ENCODE measurements at regions not wholly inside any gene's neighbourhood (a gene's known extent, or its start where the extent isn't known, plus 50 kb on each side); places are given as distances from the start of the nearest gene placed in this dataset.

GRCh38 chr9:79465156-79465555 lies 106.6 kb upstream of the TLE4 start:
- H3K4me3 ChIP-seq, result no peak overlapping the region
- no peaks in the 10 kb centered on the region for H3K4me1 ChIP-seq
- H3K9me3 ChIP-seq, result no peaks in the 10 kb centered on the region
- TF ChIP-seq CTCF (IDR thresholded peaks at IDR 0.05), result no peak
- TF ChIP-seq POLR2A (IDR thresholded peaks at IDR 0.05), result no peak
- H3K27ac ChIP-seq, result no peak overlapping the region
- intact Hi-C loops (cut with DNase I; ENCODE audit: low total_unique reads), result no loop called here
- no peaks in the 10 kb centered on the region for H3K36me3 ChIP-seq
- DNase-seq, result no peak
- H3K27me3 ChIP-seq, result no peaks in the 10 kb centered on the region

- TF ChIP-seq CTCF (IDR thresholded peaks at IDR 0.05) (no peak), POLR2A (IDR thresholded peaks at IDR 0.05) (no peak)
- no peak overlapping the region for H3K4me3 ChIP-seq
- no peaks in the 10 kb centered on the region for H3K27me3 ChIP-seq
- H3K36me3 ChIP-seq, result no peaks in the 10 kb centered on the region
- no peak overlapping the region for H3K27ac ChIP-seq
- H3K9me3 ChIP-seq, result no peaks in the 10 kb centered on the region
- no peaks in the 10 kb centered on the region for H3K4me1 ChIP-seq
- no peak for DNase-seq
- intact Hi-C loops (cut with DNase I; ENCODE audit: low total_unique reads), result no loop called here
Measured at GRCh38 chr9:79469164-79469563, 102.6 kb upstream of the TLE4 start.

- no peak for TF ChIP-seq POLR2A (IDR thresholded peaks at IDR 0.05)
- no peak for TF ChIP-seq CTCF (IDR thresholded peaks at IDR 0.05)
- no peaks in the 10 kb centered on the region for H3K4me1 ChIP-seq
- intact Hi-C loops (cut with DNase I; ENCODE audit: low total_unique reads), result no loop called here
Measured at GRCh38 chr9:79470954-79471353, 100.8 kb upstream of the TLE4 start.

GRCh38 chr9:79471580-79472543 lies 99.9 kb upstream of the TLE4 start:
- Histone ChIP-seq H3K27me3 (no peaks in the 10 kb centered on the region), H3K27ac (no peak overlapping the region), H3K4me3 (no peak overlapping the region), H3K9me3 (no peaks in the 10 kb centered on the region), H3K4me1 (no peaks in the 10 kb centered on the region), H3K36me3 (no peaks in the 10 kb centered on the region)
- peak; percentile 42 to 54 for DNase-seq
- intact Hi-C loops (cut with DNase I; ENCODE audit: low total_unique reads), result no loop called here
- peak in 3 of 4 experiments; percentile 15 to 19 (median 15) for TF ChIP-seq CTCF (IDR thresholded peaks at IDR 0.05)
- no peak for TF ChIP-seq POLR2A (IDR thresholded peaks at IDR 0.05)

More at GRCh38 chr9:79470954-79471353, 100.8 kb upstream of the TLE4 start:
- H3K9me3 ChIP-seq, result no peaks in the 10 kb centered on the region
- no peak for DNase-seq
- H3K27me3 ChIP-seq, result no peaks in the 10 kb centered on the region
- no peak overlapping the region for H3K4me3 ChIP-seq
- H3K36me3 ChIP-seq, result no peaks in the 10 kb centered on the region
- H3K27ac ChIP-seq, result no peak overlapping the region

- intact Hi-C loops (cut with DNase I; ENCODE audit: low total_unique reads), result no loop called here
- no peak for TF ChIP-seq POLR2A (IDR thresholded peaks at IDR 0.05)
- no peak for TF ChIP-seq CTCF (IDR thresholded peaks at IDR 0.05)
Measured at GRCh38 chr9:79473704-79474103, 98.1 kb upstream of the TLE4 start.

More at GRCh38 chr9:79473704-79474103, 98.1 kb upstream of the TLE4 start:
- Histone ChIP-seq H3K36me3 (no peaks in the 10 kb centered on the region), H3K4me3 (no peak overlapping the region), H3K27ac (no peak overlapping the region), H3K9me3 (no peaks in the 10 kb centered on the region), H3K4me1 (no peaks in the 10 kb centered on the region), H3K27me3 (no peaks in the 10 kb centered on the region)
- DNase-seq, result no peak

Measured in uterus (tissue), 3 donors.